ENCODE measurements at regions not wholly inside any gene's neighbourhood (a gene's known extent, or its start where the extent isn't known, plus 50 kb on each side); places are given as distances from the start of the nearest gene placed in this dataset.

DNA sequence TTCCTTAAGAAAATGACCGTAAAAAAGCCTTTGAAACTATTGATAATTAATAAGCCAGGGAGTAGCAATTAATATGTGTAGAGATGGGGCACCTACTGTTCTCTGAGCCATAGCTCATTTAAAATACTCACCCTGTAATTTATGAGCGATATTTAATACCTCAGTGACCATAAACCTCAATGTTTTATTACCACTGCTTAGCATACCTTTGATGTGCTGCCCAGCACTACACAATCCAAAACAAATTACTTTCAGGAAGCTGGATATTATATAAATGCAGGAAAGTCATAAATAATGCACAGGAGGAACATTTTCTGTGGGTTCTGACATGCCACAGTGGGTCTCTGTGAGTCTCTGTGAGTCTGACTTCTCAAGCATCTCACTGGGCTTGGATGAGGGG, 166.1 kb upstream of the RPL34 start:
- Mint-ChIP-seq H3K27ac (ENCODE audit: unreplicated experiment) (no peak overlapping the region), H3K4me3 (ENCODE audit: unreplicated experiment) (no peak overlapping the region), H3K4me1 (ENCODE audit: unreplicated experiment) (no peaks in the 10 kb centered on the region), H3K36me3 (ENCODE audit: low read depth, unreplicated experiment) (no peaks in the 10 kb centered on the region), H3K27me3 (ENCODE audit: unreplicated experiment) (peaks cover 4% of the 10 kb centered on the region), H3K9me3 (ENCODE audit: unreplicated experiment) (no peaks in the 10 kb centered on the region)
- TF ChIP-seq, protein P1, sequence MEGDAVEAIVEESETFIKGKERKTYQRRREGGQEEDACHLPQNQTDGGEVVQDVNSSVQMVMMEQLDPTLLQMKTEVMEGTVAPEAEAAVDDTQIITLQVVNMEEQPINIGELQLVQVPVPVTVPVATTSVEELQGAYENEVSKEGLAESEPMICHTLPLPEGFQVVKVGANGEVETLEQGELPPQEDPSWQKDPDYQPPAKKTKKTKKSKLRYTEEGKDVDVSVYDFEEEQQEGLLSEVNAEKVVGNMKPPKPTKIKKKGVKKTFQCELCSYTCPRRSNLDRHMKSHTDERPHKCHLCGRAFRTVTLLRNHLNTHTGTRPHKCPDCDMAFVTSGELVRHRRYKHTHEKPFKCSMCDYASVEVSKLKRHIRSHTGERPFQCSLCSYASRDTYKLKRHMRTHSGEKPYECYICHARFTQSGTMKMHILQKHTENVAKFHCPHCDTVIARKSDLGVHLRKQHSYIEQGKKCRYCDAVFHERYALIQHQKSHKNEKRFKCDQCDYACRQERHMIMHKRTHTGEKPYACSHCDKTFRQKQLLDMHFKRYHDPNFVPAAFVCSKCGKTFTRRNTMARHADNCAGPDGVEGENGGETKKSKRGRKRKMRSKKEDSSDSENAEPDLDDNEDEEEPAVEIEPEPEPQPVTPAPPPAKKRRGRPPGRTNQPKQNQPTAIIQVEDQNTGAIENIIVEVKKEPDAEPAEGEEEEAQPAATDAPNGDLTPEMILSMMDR (IDR thresholded peaks at IDR 0.05; ENCODE audit: unreplicated experiment): no peak
- no peak for DNase-seq (ENCODE audit: low spot score)

DNA sequence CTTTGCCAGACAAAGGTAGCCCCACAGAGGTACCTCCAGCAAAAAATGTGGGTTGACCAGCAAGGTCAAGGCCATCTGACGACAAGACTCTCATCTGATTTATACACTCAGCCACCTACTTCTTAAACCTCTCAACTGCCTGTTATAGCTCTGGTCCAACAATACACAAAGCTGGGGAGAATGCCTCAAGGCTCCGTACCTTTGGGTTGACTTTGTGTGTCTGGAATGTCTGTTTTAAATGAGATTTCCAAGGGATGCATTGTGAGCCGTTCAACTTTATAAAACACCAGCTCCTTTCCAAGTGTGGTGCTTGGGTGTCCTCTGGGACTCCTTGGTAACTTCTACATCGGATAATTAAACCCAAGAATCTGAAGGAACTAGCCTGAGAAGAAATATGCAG, 167.0 kb upstream of the RPL34 start:
- no peak overlapping the region for H3K27ac Mint-ChIP-seq (ENCODE audit: unreplicated experiment)
- H3K27me3 Mint-ChIP-seq (ENCODE audit: unreplicated experiment): peaks cover 4% of the 10 kb centered on the region
- no peaks in the 10 kb centered on the region for H3K4me1 Mint-ChIP-seq (ENCODE audit: unreplicated experiment)
- no peaks in the 10 kb centered on the region for H3K36me3 Mint-ChIP-seq (ENCODE audit: low read depth, unreplicated experiment)
- no peaks in the 10 kb centered on the region for H3K9me3 Mint-ChIP-seq (ENCODE audit: unreplicated experiment)
- TF ChIP-seq, protein P1 (IDR thresholded peaks at IDR 0.05; ENCODE audit: unreplicated experiment): no peak
- no peak overlapping the region for H3K4me3 Mint-ChIP-seq (ENCODE audit: unreplicated experiment)
- DNase-seq (ENCODE audit: low spot score): no peak

DNA sequence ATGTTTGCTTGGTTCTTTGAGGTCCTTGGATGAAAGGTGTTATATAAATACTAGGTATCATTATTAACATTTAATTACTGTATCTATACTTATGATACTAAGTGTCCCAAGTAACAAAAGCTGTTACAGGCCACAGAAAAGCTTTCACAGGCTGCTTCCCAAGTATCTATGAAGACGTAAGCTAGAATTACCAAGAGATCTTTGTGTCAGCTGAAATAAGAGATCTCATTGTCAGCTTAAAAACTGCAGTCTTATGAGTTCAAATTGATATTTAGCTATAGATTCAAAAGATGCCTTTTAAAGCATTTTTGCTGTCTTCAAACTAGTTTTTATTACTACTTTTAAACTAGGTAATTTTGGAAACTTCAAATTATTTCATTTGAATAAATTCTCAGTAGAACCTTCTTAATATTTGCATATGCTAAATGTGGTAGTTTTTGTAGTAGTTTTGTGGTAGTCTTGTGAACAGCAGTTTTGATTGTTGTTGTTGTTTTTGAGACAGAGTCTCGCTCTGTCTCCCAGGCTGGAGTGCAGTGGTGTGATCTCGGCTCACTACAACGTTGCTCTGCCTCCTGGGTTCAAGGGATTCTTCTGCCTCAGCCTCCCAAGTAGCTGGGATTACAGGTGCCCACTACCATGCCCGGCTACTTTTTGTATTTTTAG, 170.0 kb upstream of the RPL34 start:
- Mint-ChIP-seq H3K36me3 (ENCODE audit: low read depth, unreplicated experiment) (no peaks in the 10 kb centered on the region), H3K4me1 (ENCODE audit: unreplicated experiment) (no peaks in the 10 kb centered on the region), H3K4me3 (ENCODE audit: unreplicated experiment) (no peak overlapping the region), H3K27me3 (ENCODE audit: unreplicated experiment) (peaks cover 2% of the 10 kb centered on the region), H3K27ac (ENCODE audit: unreplicated experiment) (no peak overlapping the region), H3K9me3 (ENCODE audit: unreplicated experiment) (no peaks in the 10 kb centered on the region)
- DNase-seq (ENCODE audit: low spot score): no peak
- TF ChIP-seq, protein P1 (IDR thresholded peaks at IDR 0.05; ENCODE audit: unreplicated experiment): no peak

DNA sequence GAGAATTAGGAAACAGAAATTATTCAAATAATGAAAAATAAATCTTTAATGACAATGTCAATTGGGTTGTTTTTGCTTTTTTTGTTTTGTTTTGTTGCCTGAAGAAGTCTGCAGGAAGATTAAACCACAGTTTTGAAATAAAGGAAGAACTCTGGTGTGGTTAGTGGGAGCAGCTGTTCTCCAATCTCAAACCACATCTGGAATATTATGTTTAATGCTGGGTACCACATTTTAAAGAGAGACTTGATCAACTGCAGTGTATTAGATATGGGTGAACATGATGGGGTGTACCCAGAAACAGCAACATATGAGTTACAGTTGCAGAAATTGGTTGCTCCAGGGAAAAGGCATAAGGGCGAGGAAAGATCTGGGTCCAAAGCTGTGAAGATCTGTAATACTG, 171.2 kb upstream of the RPL34 start:
- H3K27me3 Mint-ChIP-seq (ENCODE audit: unreplicated experiment): peaks cover 2% of the 10 kb centered on the region
- TF ChIP-seq, protein P1 (IDR thresholded peaks at IDR 0.05; ENCODE audit: unreplicated experiment): no peak
- H3K4me3 Mint-ChIP-seq (ENCODE audit: unreplicated experiment): no peak overlapping the region
- DNase-seq (ENCODE audit: low spot score): no peak
- no peaks in the 10 kb centered on the region for H3K9me3 Mint-ChIP-seq (ENCODE audit: unreplicated experiment)
- no peak overlapping the region for H3K27ac Mint-ChIP-seq (ENCODE audit: unreplicated experiment)
- no peaks in the 10 kb centered on the region for H3K4me1 Mint-ChIP-seq (ENCODE audit: unreplicated experiment)
- H3K36me3 Mint-ChIP-seq (ENCODE audit: low read depth, unreplicated experiment): no peaks in the 10 kb centered on the region

DNA sequence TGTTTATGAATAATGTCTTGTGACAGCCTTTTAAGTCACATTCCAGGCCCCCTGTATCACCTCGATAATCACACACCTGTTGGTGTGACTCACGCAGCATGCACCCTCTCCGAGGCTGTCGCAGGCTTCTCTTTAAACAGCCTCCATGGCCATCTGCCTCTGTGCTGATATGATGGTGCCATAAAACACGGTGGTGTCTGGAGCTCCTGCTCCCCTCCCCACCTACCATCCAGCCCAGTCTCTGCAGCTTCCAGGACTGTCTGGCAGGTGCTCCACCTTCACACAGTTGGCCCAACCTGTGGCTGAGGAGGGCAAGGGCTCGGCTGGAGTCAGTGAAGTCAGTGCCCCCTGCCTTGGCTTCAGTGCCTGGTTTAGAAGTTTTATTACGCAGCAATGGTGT, 173.8 kb upstream of the RPL34 start:
- no peaks in the 10 kb centered on the region for H3K27me3 Mint-ChIP-seq (ENCODE audit: unreplicated experiment)

More for the DNA sequence above, 173.8 kb upstream of the RPL34 start:
- Mint-ChIP-seq H3K27ac (ENCODE audit: unreplicated experiment) (no peak overlapping the region), H3K4me1 (ENCODE audit: unreplicated experiment) (no peaks in the 10 kb centered on the region), H3K4me3 (ENCODE audit: unreplicated experiment) (no peak overlapping the region), H3K9me3 (ENCODE audit: unreplicated experiment) (no peaks in the 10 kb centered on the region), H3K36me3 (ENCODE audit: low read depth, unreplicated experiment) (no peaks in the 10 kb centered on the region)
- TF ChIP-seq, protein P1 (IDR thresholded peaks at IDR 0.05; ENCODE audit: unreplicated experiment): no peak
- no peak for DNase-seq (ENCODE audit: low spot score)
